HG03196 (cell line): ENCODE measurements at regions not wholly inside any gene's neighbourhood (a gene's known extent, or its start where the extent isn't known, plus 50 kb on each side); places are given as distances from the start of the nearest gene placed in this dataset.

ENCODE experiments used
- ATAC-seq: cut with Tn5 transposase; IDR thresholded peaks from one replicate; pipeline ENCODE4 v1.9.1; 2021; ENCODE audit not compliant: unreplicated experiment

DNA sequence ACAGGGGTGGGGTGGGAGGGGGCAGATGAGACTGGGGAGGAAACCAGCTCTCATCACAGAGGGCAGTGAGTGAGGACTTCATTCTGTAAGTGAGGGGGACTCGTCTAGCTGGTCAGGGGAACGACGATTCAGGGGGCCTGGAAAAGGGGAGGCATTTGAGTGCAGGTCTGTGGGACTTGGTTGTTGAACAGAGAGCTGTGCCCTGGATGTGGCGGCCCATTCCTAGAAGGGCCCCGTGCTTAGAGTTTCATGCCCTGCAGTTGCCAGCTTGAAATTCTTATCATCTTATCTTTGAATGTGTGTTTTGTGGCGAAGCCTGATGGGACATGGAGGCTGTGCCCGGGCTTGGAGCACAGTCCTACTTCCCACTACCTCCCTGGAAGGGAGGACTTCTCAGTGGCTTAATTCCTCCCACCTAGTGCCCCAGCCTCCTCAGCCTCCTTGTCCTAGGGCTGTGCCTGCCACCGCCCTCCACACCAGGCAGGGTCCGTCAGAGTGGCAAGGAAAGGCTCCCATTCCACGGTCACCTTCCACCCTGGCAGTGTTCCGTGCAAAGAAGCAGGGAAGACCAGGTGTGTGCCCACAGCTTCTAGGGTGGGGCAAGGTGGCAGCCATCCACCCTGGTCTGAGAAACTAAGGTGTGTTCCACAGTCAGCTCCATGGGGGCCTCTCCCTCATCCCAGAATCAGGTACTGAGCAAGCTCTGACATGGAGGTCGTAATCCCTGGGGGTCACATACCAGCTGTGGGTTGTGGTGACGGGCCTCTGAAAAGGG is 59.7 kb upstream of the LMO1 start:
- ATAC-seq, result no peak

DNA sequence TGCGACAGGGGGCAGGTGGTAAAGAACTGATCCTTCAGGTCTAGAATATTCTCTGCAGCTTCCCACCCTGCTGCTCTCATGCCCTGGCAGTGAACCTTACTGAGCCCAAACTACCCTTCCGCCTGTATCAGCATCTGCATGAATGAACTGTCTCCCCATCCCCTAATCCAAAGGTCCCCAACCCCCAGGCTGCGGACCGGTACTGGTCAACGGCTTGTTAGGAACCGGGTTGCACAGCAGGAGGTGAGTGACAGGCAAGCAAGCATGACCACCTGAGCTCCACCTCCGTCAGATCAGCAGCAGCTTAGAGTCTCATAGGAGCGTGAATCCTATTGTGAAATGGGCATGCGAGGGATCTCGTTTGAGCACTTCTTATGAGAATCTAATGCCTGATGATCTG is 58.2 kb upstream of the LMO1 start:
- ATAC-seq, result no peak

GRCh38 chr11:8320076-8320475 is 56.4 kb upstream of the LMO1 start:
- ATAC-seq, result no peak

DNA sequence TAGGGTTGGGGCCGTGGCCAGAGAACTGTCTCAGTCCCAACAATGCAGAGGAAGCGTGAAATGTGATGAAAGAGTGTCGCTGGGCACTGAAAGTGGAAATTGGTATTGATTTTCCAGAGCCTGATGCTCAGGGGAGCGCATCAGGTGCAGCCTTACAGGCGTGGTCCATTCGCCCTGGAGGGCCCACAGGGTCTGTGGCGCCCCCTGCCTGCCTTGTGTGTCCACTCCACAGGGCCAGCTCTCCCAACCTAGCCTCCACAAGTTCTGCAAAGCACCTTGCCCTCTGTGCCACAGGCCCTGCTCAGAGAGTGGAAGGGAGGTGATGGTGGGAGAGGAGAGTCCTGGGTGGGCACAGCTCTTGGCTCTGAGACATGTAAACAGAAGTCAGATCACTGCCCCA is 54.9 kb upstream of the LMO1 start:
- no peak for ATAC-seq

GRCh38 chr11:8317159-8317558 is 53.5 kb upstream of the LMO1 start:
- ATAC-seq, result no peak

- ATAC-seq, result no peak
Observed at GRCh38 chr11:8315954-8316353, 52.3 kb upstream of the LMO1 start.

GRCh38 chr11:8315463-8315862 is 51.8 kb upstream of the LMO1 start:
- ATAC-seq, result no peak

- ATAC-seq, result no peak
Observed at GRCh38 chr11:8314916-8315315, 51.2 kb upstream of the LMO1 start.

DNA sequence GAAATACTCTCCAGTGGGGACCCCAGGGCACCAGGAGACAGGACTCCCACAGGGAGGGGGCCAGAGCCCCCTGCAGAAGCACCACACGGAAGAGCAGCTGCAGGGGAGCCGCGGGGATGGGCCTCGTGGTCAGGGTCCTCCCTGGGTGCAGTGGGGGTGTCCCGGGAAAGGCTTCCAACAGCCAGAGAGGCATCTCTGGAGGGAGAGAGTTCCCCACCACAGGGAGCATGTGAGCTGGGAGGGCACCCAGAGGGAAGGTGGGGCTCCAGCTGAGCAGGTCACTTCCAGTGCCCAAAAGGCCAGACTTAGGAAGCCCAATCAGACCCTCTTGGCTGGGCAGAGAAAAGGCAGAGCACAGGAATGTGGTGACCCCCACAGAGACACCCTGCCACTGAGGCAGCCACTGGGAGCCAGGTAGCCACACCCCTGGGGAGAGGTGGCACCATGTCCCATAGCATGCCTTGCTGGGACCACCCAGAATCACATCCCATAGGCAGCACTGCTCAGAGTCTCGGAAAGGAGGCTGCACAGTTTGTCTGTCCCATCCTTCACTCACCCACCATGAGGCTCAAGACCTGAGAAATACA is 49.9 kb upstream of the LMO1 start:
- ATAC-seq, result no peak
